ENCODE measurements at regions not wholly inside any gene's neighbourhood (a gene's known extent, or its start where the extent isn't known, plus 50 kb on each side); places are given as distances from the start of the nearest gene placed in this dataset.

- no peak for TF ChIP-seq CTCF (IDR thresholded peaks at IDR 0.05; ENCODE audit: insufficient read depth, low read length, poor library complexity, severe bottlenecking)
- no peak overlapping the region for H3K4me3 ChIP-seq (replicated peaks; ENCODE audit: low read depth, low read length)
- DNase-seq (ENCODE audit: extremely low read depth, insufficient read length) = no peak
- H3K36me3 ChIP-seq (ENCODE audit: control insufficient read depth, insufficient read depth, low read length) = no peaks in the 10 kb centered on the region
- no peaks in the 10 kb centered on the region for H3K27me3 ChIP-seq (replicated peaks; ENCODE audit: control insufficient read depth, insufficient read depth, low read length)
Measured at GRCh38 chr4:129378364-129378763, 282.4 kb downstream of the C4orf33 start.

DNA sequence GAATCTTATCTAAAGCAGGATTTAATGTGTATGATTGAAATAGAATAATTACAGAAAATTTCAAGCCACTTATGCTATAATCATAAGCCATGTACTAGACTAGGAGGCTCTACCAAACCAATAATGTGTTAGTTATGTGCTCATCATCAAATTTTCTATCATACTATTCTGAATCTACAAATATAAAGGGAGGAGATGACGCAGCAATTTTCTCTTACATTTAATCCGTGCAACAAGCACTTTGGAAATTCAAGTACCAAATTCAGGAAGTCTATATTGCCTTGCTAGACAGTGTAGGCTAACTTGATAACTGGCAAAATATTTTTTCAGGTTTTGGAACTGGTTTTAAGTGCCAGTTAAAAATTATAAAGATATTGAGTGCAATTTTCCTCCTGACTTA lies 283.5 kb downstream of the C4orf33 start:
- no peaks in the 10 kb centered on the region for H3K36me3 ChIP-seq (ENCODE audit: control insufficient read depth, insufficient read depth, low read length)
- DNase-seq (ENCODE audit: extremely low read depth, insufficient read length) = no peak
- no peak overlapping the region for H3K4me3 ChIP-seq (replicated peaks; ENCODE audit: low read depth, low read length)
- no peaks in the 10 kb centered on the region for H3K27me3 ChIP-seq (replicated peaks; ENCODE audit: control insufficient read depth, insufficient read depth, low read length)
- TF ChIP-seq CTCF (IDR thresholded peaks at IDR 0.05; ENCODE audit: insufficient read depth, low read length, poor library complexity, severe bottlenecking) = no peak

GRCh38 chr4:129384974-129385373 lies 289.0 kb downstream of the C4orf33 start:
- no peak overlapping the region for H3K4me3 ChIP-seq (replicated peaks; ENCODE audit: low read depth, low read length)
- no peaks in the 10 kb centered on the region for H3K36me3 ChIP-seq (ENCODE audit: control insufficient read depth, insufficient read depth, low read length)
- no peak for DNase-seq (ENCODE audit: extremely low read depth, insufficient read length)
- TF ChIP-seq CTCF (IDR thresholded peaks at IDR 0.05; ENCODE audit: insufficient read depth, low read length, poor library complexity, severe bottlenecking) = no peak
- no peaks in the 10 kb centered on the region for H3K27me3 ChIP-seq (replicated peaks; ENCODE audit: control insufficient read depth, insufficient read depth, low read length)

DNA sequence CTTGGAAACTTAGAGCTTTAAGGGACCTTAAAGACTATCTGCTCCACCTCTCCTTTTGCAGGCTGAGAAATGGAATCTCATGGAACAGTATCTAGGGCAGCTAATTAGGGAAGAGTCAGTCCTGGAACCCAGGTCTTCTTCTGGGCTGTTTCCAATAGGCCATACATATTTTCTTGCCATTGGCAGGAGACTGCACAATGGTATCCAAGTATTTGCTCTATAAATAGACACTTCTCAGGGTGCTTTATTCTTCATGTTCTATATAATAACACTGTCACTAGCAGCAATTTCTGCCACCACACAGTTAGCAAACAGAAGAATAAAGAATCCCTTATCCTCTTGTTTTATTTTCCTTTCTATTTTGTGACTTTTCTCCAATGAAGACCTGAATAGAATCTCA lies 291.7 kb downstream of the C4orf33 start:
- Histone ChIP-seq H3K4me3 (replicated peaks; ENCODE audit: low read depth, low read length) (no peak overlapping the region), H3K27me3 (replicated peaks; ENCODE audit: control insufficient read depth, insufficient read depth, low read length) (no peaks in the 10 kb centered on the region), H3K36me3 (ENCODE audit: control insufficient read depth, insufficient read depth, low read length) (no peaks in the 10 kb centered on the region)
- no peak for TF ChIP-seq CTCF (IDR thresholded peaks at IDR 0.05; ENCODE audit: insufficient read depth, low read length, poor library complexity, severe bottlenecking)
- DNase-seq (ENCODE audit: extremely low read depth, insufficient read length) = no peak

GRCh38 chr4:129393976-129394375 lies 298.0 kb downstream of the C4orf33 start:
- no peak for TF ChIP-seq CTCF (IDR thresholded peaks at IDR 0.05; ENCODE audit: insufficient read depth, low read length, poor library complexity, severe bottlenecking)
- Histone ChIP-seq H3K4me3 (replicated peaks; ENCODE audit: low read depth, low read length) (no peak overlapping the region), H3K36me3 (ENCODE audit: control insufficient read depth, insufficient read depth, low read length) (no peaks in the 10 kb centered on the region), H3K27me3 (replicated peaks; ENCODE audit: control insufficient read depth, insufficient read depth, low read length) (no peaks in the 10 kb centered on the region)
- DNase-seq (ENCODE audit: extremely low read depth, insufficient read length) = no peak

- TF ChIP-seq CTCF (IDR thresholded peaks at IDR 0.05; ENCODE audit: insufficient read depth, low read length, poor library complexity, severe bottlenecking) = no peak
- H3K4me3 ChIP-seq (replicated peaks; ENCODE audit: low read depth, low read length) = no peak overlapping the region
- no peak for DNase-seq (ENCODE audit: extremely low read depth, insufficient read length)
- H3K27me3 ChIP-seq (replicated peaks; ENCODE audit: control insufficient read depth, insufficient read depth, low read length) = no peaks in the 10 kb centered on the region
- no peaks in the 10 kb centered on the region for H3K36me3 ChIP-seq (ENCODE audit: control insufficient read depth, insufficient read depth, low read length)
Measured at GRCh38 chr4:129394635-129395034, 298.7 kb downstream of the C4orf33 start.
